NCI-H748 (cell line): ENCODE measurements at regions not wholly inside any gene's neighbourhood (a gene's known extent, or its start where the extent isn't known, plus 50 kb on each side); places are given as distances from the start of the nearest gene placed in this dataset.
A peak's percentile ranks its signal among the peaks of the same experiment; 100 is the strongest.
"Not testable (repeated sequence)": the region's sequence is repeated elsewhere in the genome, so short reads cannot be mapped to it uniquely, and the experiment has no call there.

Experiments used
- DNase-seq: peaks from one replicate; lab custom pipeline; 2025; ENCODE audit not compliant: unreplicated experiment; lab: John Stamatoyannopoulos, UW

GRCh38 chr6:85107701-85108100 is 342.2 kb upstream of the NT5E start:
- DNase-seq = no peak

DNA sequence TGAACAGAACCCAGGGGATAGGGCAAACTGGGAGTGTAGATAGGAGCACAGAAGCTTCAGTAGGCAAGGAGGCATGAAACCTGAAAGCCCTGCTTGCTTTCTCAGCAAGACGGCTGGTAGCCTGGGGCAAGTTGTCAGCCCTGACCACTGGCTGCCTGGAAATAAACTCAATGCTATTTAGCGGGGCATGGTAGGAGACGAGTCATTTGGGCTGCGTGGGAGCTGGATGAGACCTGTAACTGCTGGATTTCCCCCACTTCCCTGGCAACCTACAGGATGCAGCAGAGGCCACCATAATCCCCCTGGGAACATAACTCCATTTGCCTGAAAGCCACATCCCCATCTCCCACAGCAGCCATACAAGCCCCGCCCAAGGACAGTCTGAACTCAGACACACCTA is 332.6 kb upstream of the TBX18 start:
- DNase-seq = peak; percentile 20

- DNase-seq = no peak
These were observed 327.8 kb upstream of the TBX18 start for GRCh38 chr6:85092226-85092625.

DNA sequence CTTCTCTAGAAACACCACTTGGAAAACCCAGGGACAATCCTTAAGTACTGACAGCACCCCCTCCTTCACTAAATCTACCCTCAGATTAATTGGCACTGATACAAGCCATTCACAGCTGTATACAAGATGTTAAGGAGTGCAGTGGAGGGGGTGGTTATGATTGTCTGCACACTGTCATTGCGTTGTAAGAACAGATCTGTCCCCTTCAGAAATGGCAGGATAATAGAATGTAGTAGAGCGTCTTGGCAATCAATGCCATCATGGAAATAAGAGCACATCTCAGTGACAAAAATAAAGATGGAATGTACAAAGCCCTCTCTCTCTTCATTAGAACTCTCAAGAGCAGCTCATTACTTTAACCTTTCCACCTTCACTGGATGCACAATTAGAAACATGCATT is 324.9 kb upstream of the TBX18 start:
- no peak for DNase-seq

- DNase-seq = no peak
These were observed 321.5 kb upstream of the TBX18 start for GRCh38 chr6:85085875-85086274.

GRCh38 chr6:85081102-85081501 is 316.7 kb upstream of the TBX18 start:
- DNase-seq = no peak

DNA sequence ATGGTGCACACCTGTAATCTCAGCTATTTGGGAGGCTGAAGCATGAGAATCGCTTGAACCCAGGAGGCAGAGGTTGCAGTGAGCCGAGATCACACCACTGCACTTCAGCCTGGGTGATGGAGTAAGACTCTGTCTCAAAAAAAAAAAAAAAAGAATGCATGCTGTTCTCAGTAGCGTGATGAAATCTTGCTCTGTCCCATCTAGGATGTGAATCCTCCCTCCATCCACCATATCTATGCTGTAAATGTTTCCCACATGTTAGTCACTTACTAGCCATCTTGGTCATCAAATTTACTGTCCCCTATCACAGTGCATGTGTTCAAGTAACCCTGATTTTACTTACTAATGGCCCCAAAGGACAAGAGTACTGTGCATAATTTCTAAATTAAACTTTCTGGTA is 315.4 kb upstream of the TBX18 start:
- DNase-seq = no peak

DNA sequence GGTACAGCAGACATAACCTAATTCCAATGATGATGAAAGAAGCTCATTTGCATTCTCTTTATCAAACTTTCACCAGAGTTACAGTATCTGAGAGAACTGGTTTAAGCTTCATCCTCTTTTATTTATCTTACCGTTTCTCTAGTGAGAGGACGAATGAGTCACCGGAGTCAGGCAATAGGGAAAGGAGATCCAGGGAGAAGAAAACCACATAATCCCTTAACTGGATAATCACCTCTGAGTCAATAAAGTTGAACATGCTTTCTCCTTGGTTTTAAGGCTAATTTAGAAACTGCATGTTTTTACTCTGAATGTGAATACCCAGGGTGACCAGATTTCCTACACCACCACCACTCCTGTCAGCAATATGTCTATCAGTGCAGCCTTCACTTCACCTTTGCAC is 313.7 kb upstream of the TBX18 start:
- DNase-seq = peak; percentile 9

- DNase-seq = no peak
These were observed 312.7 kb upstream of the TBX18 start for GRCh38 chr6:85077098-85077497.

DNA sequence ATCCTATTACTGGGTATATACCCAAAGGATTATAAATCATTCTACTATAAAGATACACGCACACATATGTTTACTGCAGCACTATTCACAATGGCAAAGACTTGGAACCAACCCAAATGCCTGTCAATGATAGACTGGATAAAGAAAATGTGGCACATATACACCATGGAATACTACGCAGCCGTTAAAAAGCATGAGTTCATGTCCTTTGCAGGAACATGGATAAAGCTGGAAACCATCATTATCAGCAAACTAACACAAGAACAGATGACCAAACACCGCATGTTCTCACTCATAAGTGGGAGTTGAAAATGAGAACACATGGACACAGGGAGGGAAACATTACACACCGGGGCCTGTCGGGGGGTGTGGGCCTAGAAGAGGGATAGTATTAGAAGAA is 307.4 kb upstream of the TBX18 start:
- DNase-seq = not testable (repeated sequence)

DNA sequence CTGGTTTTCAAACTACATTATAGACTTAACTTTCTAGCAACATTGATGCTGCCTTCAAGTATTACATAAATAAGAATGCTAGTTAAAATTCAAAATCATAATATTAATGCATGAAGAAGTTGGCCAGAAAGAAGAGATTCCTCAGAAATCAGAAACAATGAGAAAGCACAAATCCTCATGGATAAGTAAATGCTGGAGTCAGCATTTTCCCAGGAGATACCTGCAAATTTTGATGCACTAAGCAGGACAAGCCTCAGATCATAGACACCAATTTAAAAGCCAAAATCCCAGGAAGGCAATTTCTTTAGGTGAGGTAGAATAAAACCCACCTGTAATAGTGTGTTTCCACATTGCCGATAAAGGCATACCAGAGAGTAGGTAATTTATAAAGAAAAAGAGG is 305.2 kb upstream of the TBX18 start:
- no peak for DNase-seq

DNA sequence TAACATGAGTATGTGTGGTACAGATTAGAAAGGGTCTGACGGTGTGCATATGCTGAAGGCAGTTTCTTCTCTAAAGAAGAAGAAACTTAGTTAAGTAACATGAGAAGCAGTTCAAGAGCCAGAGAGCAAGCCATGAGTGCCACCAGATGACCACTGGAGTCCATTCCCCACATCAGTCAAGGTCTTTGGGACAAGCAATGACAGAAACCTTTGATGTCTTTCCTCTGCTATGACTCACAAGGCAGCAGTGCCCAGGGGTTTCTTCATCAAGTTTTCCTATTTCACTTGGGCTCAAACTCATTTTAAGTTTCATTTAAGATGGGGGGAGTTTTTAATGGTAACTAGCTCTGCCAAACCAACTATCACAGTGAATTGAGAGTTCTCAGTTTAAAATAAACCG is 303.8 kb upstream of the TBX18 start:
- no peak for DNase-seq

DNA sequence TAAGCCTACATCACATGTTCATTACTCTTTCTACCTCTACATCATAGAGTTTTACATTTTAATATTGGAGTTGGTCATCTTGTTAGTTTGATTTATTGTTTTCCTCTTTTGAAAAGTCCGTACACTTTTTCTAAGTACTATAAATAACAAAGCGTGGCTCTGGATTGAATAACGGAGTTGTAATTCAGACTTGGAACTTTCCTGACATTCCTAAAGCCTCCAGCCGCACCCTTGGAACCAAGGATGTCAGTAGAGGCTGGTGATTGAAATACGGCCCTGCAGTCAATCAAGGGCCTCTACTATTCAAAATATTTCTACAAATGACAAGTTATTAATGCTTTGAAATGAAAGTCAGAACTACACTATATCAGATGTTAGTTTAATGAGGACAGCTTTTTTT is 301.9 kb upstream of the TBX18 start:
- no peak for DNase-seq

DNA sequence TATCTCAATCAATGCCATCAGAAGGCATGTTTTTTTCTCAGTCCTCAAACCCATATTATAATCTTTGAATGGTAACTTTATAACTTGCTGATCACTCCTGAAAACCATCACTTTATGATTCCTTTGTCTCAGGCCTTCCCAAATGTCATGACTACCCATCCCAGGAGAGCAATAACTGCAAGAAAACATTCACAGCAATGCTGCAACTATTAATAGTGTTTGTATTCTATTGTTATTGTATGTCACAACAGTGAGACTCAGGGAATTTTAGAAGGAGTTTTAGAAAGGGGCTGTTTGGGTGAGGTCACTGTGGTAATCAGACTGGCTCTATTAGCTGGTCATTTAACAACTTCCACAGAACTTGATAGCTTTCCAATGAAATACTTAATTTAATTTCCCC is 301.4 kb upstream of the TBX18 start:
- no peak for DNase-seq

- DNase-seq = no peak
These were observed 299.2 kb upstream of the TBX18 start for GRCh38 chr6:85063611-85064010.

GRCh38 chr6:85062884-85063283 is 298.5 kb upstream of the TBX18 start:
- DNase-seq = no peak

DNA sequence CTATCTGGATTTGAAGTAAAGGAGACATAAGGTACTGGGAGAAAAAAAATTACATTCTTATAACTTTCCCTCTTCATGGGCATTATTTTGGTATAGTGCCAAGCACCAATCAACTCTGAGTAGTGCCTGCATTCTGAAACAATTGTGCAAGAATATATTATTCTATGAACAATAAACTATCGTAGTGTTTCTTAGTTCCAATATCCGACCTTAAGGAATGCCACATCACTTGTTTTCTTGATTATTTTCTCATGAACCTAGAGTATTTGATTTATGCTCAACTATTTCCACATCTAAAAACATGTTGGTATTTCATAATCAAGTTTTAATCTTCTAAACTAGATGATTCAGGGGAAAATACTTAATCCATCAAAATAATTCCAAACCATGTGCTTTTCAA is 294.4 kb upstream of the TBX18 start:
- DNase-seq = no peak

GRCh38 chr6:85050149-85050548 is 285.8 kb upstream of the TBX18 start:
- DNase-seq = no peak

- no peak for DNase-seq
These were observed 284.9 kb upstream of the TBX18 start for GRCh38 chr6:85049282-85049681.

GRCh38 chr6:85047818-85048217 is 283.4 kb upstream of the TBX18 start:
- no peak for DNase-seq

DNA sequence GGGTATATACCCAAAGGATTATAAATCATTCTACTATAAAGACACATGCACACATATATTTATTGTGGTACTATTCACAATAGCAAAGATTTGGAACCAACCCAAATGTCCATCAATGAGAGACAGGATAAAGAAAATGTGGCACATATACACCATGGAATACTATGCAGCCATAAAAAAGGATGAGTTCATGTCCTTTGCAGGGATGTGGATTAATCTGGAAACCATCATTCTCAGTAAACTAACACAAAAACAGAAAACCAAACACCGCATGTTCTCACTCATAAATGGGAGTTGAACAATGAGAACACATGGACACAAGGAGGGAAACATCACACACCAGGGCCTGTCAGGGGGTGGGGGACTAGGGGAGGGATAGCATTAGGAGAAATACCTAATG is 281.4 kb upstream of the TBX18 start:
- not testable (repeated sequence) for DNase-seq

- DNase-seq = no peak
These were observed 280.0 kb upstream of the TBX18 start for GRCh38 chr6:85044361-85044760.

DNA sequence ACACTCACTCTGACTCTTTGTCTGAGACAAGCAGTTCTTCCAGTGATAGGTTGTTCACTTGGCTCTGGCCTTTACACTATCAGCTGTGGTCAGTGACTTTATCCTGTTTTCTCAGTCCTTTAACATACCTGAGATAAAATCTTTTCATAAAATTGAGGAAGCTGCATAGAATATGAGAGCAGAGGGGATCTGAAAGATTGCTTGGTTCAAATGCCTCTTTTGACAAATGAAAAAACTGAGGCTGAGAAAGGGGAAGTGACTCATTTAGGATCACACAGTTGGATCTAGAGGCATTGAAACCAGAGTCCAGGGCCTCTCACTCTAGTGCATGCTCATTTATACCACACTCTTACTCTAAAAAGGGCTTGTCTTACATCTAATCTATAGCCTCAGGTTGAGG is 277.0 kb upstream of the TBX18 start:
- no peak for DNase-seq

GRCh38 chr6:85037221-85037620 is 272.8 kb upstream of the TBX18 start:
- DNase-seq = no peak
